ENCODE measurements at regions not wholly inside any gene's neighbourhood (a gene's known extent, or its start where the extent isn't known, plus 50 kb on each side); places are given as distances from the start of the nearest gene placed in this dataset.

GRCh38 chr2:19189391-19189790 lies 169.0 kb downstream of the OSR1 start:
- H3K27me3 ChIP-seq = no peaks in the 10 kb centered on the region
- DNase-seq (ENCODE audit: extremely low spot score in 2 of 2) = no peak
- intact Hi-C loops (cut with DNase I) = no loop called here
- no peak overlapping the region for H3K27ac ChIP-seq
- H3K4me1 ChIP-seq = no peaks in the 10 kb centered on the region
- H3K9me3 ChIP-seq = no peaks in the 10 kb centered on the region
- TF ChIP-seq, protein P1, sequence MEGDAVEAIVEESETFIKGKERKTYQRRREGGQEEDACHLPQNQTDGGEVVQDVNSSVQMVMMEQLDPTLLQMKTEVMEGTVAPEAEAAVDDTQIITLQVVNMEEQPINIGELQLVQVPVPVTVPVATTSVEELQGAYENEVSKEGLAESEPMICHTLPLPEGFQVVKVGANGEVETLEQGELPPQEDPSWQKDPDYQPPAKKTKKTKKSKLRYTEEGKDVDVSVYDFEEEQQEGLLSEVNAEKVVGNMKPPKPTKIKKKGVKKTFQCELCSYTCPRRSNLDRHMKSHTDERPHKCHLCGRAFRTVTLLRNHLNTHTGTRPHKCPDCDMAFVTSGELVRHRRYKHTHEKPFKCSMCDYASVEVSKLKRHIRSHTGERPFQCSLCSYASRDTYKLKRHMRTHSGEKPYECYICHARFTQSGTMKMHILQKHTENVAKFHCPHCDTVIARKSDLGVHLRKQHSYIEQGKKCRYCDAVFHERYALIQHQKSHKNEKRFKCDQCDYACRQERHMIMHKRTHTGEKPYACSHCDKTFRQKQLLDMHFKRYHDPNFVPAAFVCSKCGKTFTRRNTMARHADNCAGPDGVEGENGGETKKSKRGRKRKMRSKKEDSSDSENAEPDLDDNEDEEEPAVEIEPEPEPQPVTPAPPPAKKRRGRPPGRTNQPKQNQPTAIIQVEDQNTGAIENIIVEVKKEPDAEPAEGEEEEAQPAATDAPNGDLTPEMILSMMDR (IDR thresholded peaks at IDR 0.05) = no peak
- TF ChIP-seq POLR2AphosphoS5 (IDR thresholded peaks at IDR 0.05; ENCODE audit: insufficient read depth in 1 of 2, low read depth in 1 of 2) (no peak), POLR2A (IDR thresholded peaks at IDR 0.05) (no peak)
- H3K36me3 ChIP-seq = no peaks in the 10 kb centered on the region
- H3K4me3 ChIP-seq = no peak overlapping the region

DNA sequence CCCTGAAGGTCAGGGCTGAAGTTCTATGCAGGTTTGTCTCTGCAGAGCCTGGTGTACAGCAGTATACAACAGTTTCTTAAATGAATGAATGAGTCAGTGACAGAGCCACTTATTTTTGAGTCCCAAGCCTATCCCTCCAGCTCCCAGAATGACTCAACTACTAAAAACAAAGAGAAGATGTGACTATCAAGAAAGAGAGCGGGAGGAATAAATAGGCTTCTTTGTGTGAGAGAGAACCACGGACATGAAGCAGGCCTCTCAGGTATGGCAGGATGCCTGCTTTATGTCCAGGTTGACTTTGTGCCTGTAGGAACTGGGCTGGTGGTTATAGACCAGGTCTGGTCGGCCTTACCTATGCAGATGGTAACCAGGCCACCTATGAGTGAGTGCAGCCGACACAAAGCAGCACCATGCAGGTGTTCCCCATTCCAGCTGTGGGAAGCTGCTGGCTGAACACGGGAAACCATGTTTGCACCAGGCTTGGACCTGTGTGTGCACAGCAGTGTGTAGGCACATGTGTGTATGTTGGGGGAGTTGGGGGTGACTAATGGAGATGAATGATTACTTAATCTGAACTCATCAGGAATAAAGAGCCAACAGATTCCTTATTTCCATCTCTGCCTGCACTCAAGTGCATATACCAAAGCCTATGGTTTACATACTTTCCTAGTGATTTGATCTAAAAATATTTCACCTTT lies 171.0 kb downstream of the OSR1 start:
- Histone ChIP-seq H3K4me3 (no peak overlapping the region), H3K9me3 (no peaks in the 10 kb centered on the region), H3K27ac (no peak overlapping the region), H3K4me1 (no peaks in the 10 kb centered on the region), H3K36me3 (no peaks in the 10 kb centered on the region), H3K27me3 (no peaks in the 10 kb centered on the region)
- TF ChIP-seq POLR2A (IDR thresholded peaks at IDR 0.05) (no peak), POLR2AphosphoS5 (IDR thresholded peaks at IDR 0.05; ENCODE audit: insufficient read depth in 1 of 2, low read depth in 1 of 2) (no peak)
- TF ChIP-seq, protein P1 (IDR thresholded peaks at IDR 0.05) = no peak
- intact Hi-C loops (cut with DNase I) = no loop called here
- DNase-seq (ENCODE audit: extremely low spot score in 2 of 2) = no peak

DNA sequence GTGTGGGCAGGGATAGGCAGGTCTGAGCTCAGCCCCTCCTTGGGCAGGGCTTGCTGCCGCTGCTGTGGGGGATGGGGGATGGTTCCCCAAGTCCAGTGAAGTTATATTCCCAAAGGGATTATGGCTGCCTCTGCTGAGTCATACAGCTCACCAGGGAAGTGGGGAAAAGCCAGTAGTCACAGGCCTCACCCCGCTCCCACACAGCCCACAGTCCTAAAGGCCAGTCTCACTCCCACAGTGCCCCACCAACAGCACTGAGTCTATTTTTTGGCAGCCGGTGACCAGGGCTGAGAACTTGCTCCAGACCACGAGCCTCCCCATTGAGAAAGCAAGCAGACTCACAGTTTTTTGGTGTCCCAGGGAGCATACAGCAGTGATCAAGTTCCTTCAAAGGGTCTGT lies 173.3 kb downstream of the OSR1 start:
- intact Hi-C loops (cut with DNase I) = no loop called here
- TF ChIP-seq POLR2AphosphoS5 (IDR thresholded peaks at IDR 0.05; ENCODE audit: insufficient read depth in 1 of 2, low read depth in 1 of 2) (no peak), POLR2A (IDR thresholded peaks at IDR 0.05) (no peak)
- TF ChIP-seq, protein P1 (IDR thresholded peaks at IDR 0.05) = no peak
- Histone ChIP-seq H3K27me3 (no peaks in the 10 kb centered on the region), H3K27ac (no peak overlapping the region), H3K36me3 (no peaks in the 10 kb centered on the region), H3K4me1 (no peaks in the 10 kb centered on the region), H3K4me3 (no peak overlapping the region), H3K9me3 (no peaks in the 10 kb centered on the region)
- no peak for DNase-seq (ENCODE audit: extremely low spot score in 2 of 2)

DNA sequence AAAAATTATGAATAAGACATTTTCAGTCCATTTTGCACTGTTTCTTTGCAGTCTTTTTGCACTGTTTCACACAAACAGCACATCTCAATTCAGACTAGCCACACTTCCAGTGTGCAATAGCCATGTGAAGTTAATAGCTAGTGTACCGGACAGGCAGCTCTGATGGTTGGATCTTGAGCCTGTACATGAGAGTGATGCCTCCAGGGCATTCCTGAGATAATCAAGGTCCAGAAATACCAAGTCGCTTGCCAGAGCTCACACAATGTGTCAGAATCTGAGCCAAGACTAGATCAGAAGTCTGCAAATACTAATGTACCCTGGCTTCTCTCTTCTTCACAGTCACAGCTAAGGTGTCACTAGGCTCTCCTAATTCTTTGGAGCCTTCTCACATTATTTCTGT lies 180.2 kb downstream of the OSR1 start:
- Histone ChIP-seq H3K27me3 (no peaks in the 10 kb centered on the region), H3K4me1 (no peaks in the 10 kb centered on the region), H3K27ac (no peak overlapping the region), H3K4me3 (no peak overlapping the region), H3K9me3 (no peaks in the 10 kb centered on the region), H3K36me3 (no peaks in the 10 kb centered on the region)
- DNase-seq (ENCODE audit: extremely low spot score in 2 of 2) = no peak
- no peak for TF ChIP-seq POLR2AphosphoS5 (IDR thresholded peaks at IDR 0.05; ENCODE audit: insufficient read depth in 1 of 2, low read depth in 1 of 2)
- TF ChIP-seq, protein P1 (IDR thresholded peaks at IDR 0.05) = no peak
- no peak for TF ChIP-seq POLR2A (IDR thresholded peaks at IDR 0.05)
- intact Hi-C loops (cut with DNase I) = no loop called here

- TF ChIP-seq POLR2AphosphoS5 (IDR thresholded peaks at IDR 0.05; ENCODE audit: insufficient read depth in 1 of 2, low read depth in 1 of 2) = no peak
- TF ChIP-seq POLR2A (IDR thresholded peaks at IDR 0.05) = no peak
- TF ChIP-seq, protein P1 (IDR thresholded peaks at IDR 0.05) = no peak
- intact Hi-C loops (cut with DNase I) = no loop called here
- H3K4me3 ChIP-seq = no peak overlapping the region
Measured at GRCh38 chr2:19176977-19177376, 181.4 kb downstream of the OSR1 start.

More at GRCh38 chr2:19176977-19177376, 181.4 kb downstream of the OSR1 start:
- H3K4me1 ChIP-seq = no peaks in the 10 kb centered on the region
- no peaks in the 10 kb centered on the region for H3K9me3 ChIP-seq
- no peak for DNase-seq (ENCODE audit: extremely low spot score in 2 of 2)
- no peak overlapping the region for H3K27ac ChIP-seq
- H3K36me3 ChIP-seq = no peaks in the 10 kb centered on the region
- H3K27me3 ChIP-seq = no peaks in the 10 kb centered on the region

Measured in vagina (tissue), 2 donors.